ENCODE measurements at regions not wholly inside any gene's neighbourhood (a gene's known extent, or its start where the extent isn't known, plus 50 kb on each side); places are given as distances from the start of the nearest gene placed in this dataset.

DNA sequence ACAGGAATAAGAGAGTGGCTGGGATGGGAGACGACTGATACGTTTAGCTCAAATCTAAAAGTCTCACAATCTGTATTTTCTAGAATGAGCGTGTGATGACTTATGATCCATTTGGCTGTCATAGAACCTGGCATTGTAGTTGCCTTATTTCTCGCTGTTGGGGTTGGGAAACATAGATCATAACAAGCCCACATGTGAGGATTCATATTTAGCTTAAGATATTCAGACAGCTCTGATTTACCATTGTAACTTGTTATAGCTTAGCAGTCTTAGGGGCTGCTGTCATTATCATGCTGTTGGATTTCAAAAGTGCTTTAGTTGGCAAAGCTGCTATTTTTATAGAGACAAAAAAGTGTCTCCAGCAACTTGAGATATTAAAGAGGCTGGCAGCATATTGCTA is 871.3 kb downstream of the ZPLD1 start:
- TF ChIP-seq CTCF (IDR thresholded peaks at IDR 0.05; ENCODE audit: poor library complexity): no peak
- no peak for TF ChIP-seq EZH2 (IDR thresholded peaks at IDR 0.05; ENCODE audit: borderline replicate concordance)
- no peak for TF ChIP-seq EZH2phosphoT487 (IDR thresholded peaks at IDR 0.05; ENCODE audit: low read depth, severe bottlenecking, unreplicated experiment)
